Brain microvascular endothelial cell (primary cell): ENCODE measurements at regions not wholly inside any gene's neighbourhood (a gene's known extent, or its start where the extent isn't known, plus 50 kb on each side); places are given as distances from the start of the nearest gene placed in this dataset.

Experiments used
- DNase-seq: peaks from one replicate; pipeline ENCODE4 v3.0.0-alpha.2; 2020
- H3K27ac ChIP-seq: fragments of 250-450 bp; sonication (Bioruptor Pico); 2 replicates; pipeline ENCODE4 v1.5.1; 2020; ENCODE audit warnings: mild to moderate bottlenecking, moderate library complexity
- H3K27me3 ChIP-seq: fragments of 250-450 bp; sonication (Bioruptor Pico); replicated peaks from 2 replicates; pipeline ENCODE4 v1.5.1; 2020; ENCODE audit warnings: mild to moderate bottlenecking
- H3K36me3 ChIP-seq: fragments of 250-450 bp; sonication (Bioruptor Pico); replicated peaks from 2 replicates; pipeline ENCODE4 v1.5.1; 2020; ENCODE audit warnings: mild to moderate bottlenecking
- H3K4me3 ChIP-seq: 2 replicates; pipeline ENCODE4 v1.5.1; 2011; ENCODE audit warnings: low read depth, mild to moderate bottlenecking, control low read depth, low read length, moderate library complexity
- CTCF ChIP-seq: IDR thresholded peaks from 2 replicates; pipeline ENCODE4 v1.5.1; 2011; ENCODE audit warnings: low read depth, mild to moderate bottlenecking, moderate library complexity, low read length, control low read depth, inconsistent platforms; ENCODE audit errors: missing control alignments
- in situ Hi-C: cut with HindIII; loops from 2 replicates; pipeline ENCODE4 v1.10.0; 2017; ENCODE audit warnings: low sequenced_read_pairs, low pct_ligation_motif_present

- TF ChIP-seq CTCF: no peak
- Histone ChIP-seq H3K4me3 (no peak overlapping the region), H3K27me3 (no peaks in the 10 kb centered on the region), H3K36me3 (no peaks in the 10 kb centered on the region), H3K27ac (no peak overlapping the region)
- no peak for DNase-seq
- in situ Hi-C loops: no loop called here
Observed at GRCh38 chr5:40397091-40397490, 282.6 kb upstream of the PTGER4 start.

GRCh38 chr5:40396317-40396716 is 283.4 kb upstream of the PTGER4 start:
- Histone ChIP-seq H3K27me3 (no peaks in the 10 kb centered on the region), H3K36me3 (no peaks in the 10 kb centered on the region), H3K4me3 (no peak overlapping the region), H3K27ac (no peak overlapping the region)
- in situ Hi-C loops: no loop called here
- no peak for TF ChIP-seq CTCF
- DNase-seq: no peak

GRCh38 chr5:40395251-40395650 is 284.5 kb upstream of the PTGER4 start:
- no peak for DNase-seq
- TF ChIP-seq CTCF: no peak
- Histone ChIP-seq H3K36me3 (no peaks in the 10 kb centered on the region), H3K27ac (no peak overlapping the region), H3K4me3 (no peak overlapping the region), H3K27me3 (no peaks in the 10 kb centered on the region)
- in situ Hi-C loops: no loop called here

GRCh38 chr5:40394698-40395097 is 285.0 kb upstream of the PTGER4 start:
- no peaks in the 10 kb centered on the region for H3K36me3 ChIP-seq
- TF ChIP-seq CTCF: no peak
- H3K27me3 ChIP-seq: no peaks in the 10 kb centered on the region
- no peak overlapping the region for H3K27ac ChIP-seq
- H3K4me3 ChIP-seq: no peak overlapping the region
- in situ Hi-C loops: no loop called here
- DNase-seq: no peak

- Histone ChIP-seq H3K27me3 (no peaks in the 10 kb centered on the region), H3K27ac (no peak overlapping the region), H3K4me3 (no peak overlapping the region), H3K36me3 (no peaks in the 10 kb centered on the region)
- TF ChIP-seq CTCF: no peak
- in situ Hi-C loops: no loop called here
- no peak for DNase-seq
Observed at GRCh38 chr5:40391642-40392041, 288.1 kb upstream of the PTGER4 start.

GRCh38 chr5:40390281-40391149 is 289.2 kb upstream of the PTGER4 start:
- Histone ChIP-seq H3K27ac (no peak overlapping the region), H3K4me3 (no peak overlapping the region)
- no peak for DNase-seq

More at GRCh38 chr5:40390281-40391149, 289.2 kb upstream of the PTGER4 start:
- Histone ChIP-seq H3K36me3 (no peaks in the 10 kb centered on the region), H3K27me3 (no peaks in the 10 kb centered on the region)
- in situ Hi-C loops: no loop called here
- TF ChIP-seq CTCF: no peak
